ENCODE measurements at regions not wholly inside any gene's neighbourhood (a gene's known extent, or its start where the extent isn't known, plus 50 kb on each side); places are given as distances from the start of the nearest gene placed in this dataset.

DNA sequence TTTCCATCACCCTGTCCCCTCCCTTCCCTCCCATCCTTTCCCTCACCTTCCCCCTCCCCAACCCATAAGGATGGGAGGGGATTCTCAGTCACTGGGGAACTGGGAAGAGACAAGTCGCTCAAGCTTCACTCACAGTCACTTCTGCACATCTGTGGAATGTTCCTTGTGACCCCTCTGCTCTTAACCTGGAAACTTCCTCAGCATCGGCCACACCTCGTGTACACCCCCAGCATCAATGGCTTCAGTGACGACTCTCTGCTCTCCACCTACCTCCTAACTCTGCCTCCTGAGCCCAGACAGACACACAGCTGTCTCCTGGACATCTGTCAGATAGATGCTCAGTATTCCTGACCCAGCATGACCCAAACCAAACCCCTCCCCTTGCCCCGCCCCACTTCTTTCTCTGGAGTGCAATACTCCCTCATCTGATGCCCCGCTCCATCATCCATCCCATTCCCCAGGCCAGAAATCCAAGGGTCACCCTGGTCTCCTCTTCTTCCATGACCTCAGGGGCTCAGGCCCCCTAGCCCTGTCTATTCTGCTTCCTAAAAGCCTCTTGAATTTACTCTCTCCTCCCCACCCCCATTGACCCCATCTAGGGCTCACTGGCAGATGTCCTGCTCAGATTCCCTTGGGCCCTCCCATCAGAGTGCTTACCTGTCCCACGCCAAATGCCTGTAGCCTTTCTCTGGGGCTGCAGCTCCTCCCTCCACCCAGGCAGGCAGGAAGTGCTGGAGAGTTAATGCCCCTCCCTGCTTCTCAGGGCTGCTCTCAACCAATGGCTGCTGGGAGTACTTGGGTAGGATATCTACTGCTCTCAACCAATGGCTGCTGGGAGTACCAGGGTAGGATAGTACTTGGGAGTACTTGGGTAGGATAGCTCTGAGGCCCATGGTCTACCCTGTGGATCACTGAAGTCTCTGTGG, 83.1 kb upstream of the CSF3R start (continued):
- no peak for TF ChIP-seq RFX5 (IDR thresholded peaks at IDR 0.05; ENCODE audit: low read depth, low read length)

DNA sequence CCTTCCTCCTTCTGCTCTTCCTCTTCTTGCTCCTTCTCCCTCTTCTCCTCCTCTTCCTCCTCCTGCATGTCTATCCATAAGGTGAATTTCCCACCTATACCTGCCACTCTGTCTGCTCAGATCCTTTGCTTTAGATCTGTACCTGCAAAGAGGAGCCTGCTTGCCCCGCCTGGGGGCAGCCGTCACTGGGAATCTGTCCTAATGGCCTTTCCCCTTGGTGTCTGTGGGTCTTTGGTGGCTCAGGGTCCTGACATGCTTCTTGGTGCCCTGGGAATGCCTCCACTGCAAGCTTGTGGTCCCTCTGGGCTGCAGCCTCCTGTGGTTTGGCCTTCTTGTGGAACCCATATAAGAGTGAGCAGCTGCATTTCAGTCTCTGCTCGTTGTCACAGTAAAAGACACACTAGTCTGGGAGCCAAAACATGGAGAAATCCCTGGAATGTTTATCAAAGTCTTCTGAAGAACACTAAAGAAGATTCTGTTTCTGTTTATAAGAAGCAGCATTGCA, 79.5 kb upstream of the CSF3R start:
- H2BK20ac ChIP-seq (ENCODE audit: low read depth, low read length): no peak overlapping the region
- WGBS, 2 experiments (ENCODE audit: extremely low coverage in 2 of 2, insufficient read length in 1 of 2): no CpG with 5 or more reads among the region's 3 CpGs
- intact Hi-C loops (cut with micrococcal nuclease): no loop called here
- H3K79me1 ChIP-seq (ENCODE audit: low read depth in 1 of 2, low read length in 2 of 2): no peaks in the 10 kb centered on the region
- DNase-seq (no peak), ATAC-seq (ENCODE audit: low read depth) (no peak)
- no peak overlapping the region for H2AK9ac ChIP-seq (replicated peaks; ENCODE audit: low read depth, low read length, poor library complexity)
- H3K18ac ChIP-seq (ENCODE audit: low read depth, low read length): no peak overlapping the region
- H2BK5ac ChIP-seq (ENCODE audit: low read depth, low read length, poor library complexity, severe bottlenecking): no peak overlapping the region
- in situ Hi-C loops (cut with MboI; ENCODE audit: low sequenced_read_pairs): no loop called here
- no peaks in the 10 kb centered on the region for H3K9me1 ChIP-seq (ENCODE audit: insufficient read depth, low read length)
- TF ChIP-seq MAFK (IDR thresholded peaks at IDR 0.05; ENCODE audit: low read depth, low read length) (no peak), POLR2A (IDR thresholded peaks at IDR 0.05; ENCODE audit: low read depth, low read length) (no peak), CHD1 (IDR thresholded peaks at IDR 0.05; ENCODE audit: low read depth, low read length) (no peak), CEBPB (IDR thresholded peaks at IDR 0.05; ENCODE audit: low read depth, low read length) (no peak), RAD21 (IDR thresholded peaks at IDR 0.05; ENCODE audit: low read length) (no peak), MAZ (IDR thresholded peaks at IDR 0.05; ENCODE audit: borderline replicate concordance, low read depth, low read length) (no peak), MXI1 (IDR thresholded peaks at IDR 0.05; ENCODE audit: borderline replicate concordance, low read depth, low read length) (no peak), BHLHE40 (IDR thresholded peaks at IDR 0.05; ENCODE audit: low read depth, low read length) (no peak)
- TF ChIP-seq, protein P1, sequence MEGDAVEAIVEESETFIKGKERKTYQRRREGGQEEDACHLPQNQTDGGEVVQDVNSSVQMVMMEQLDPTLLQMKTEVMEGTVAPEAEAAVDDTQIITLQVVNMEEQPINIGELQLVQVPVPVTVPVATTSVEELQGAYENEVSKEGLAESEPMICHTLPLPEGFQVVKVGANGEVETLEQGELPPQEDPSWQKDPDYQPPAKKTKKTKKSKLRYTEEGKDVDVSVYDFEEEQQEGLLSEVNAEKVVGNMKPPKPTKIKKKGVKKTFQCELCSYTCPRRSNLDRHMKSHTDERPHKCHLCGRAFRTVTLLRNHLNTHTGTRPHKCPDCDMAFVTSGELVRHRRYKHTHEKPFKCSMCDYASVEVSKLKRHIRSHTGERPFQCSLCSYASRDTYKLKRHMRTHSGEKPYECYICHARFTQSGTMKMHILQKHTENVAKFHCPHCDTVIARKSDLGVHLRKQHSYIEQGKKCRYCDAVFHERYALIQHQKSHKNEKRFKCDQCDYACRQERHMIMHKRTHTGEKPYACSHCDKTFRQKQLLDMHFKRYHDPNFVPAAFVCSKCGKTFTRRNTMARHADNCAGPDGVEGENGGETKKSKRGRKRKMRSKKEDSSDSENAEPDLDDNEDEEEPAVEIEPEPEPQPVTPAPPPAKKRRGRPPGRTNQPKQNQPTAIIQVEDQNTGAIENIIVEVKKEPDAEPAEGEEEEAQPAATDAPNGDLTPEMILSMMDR (conservative IDR thresholded peaks at IDR 0.05; ENCODE audit: low read depth, low read length): no peak
- TF ChIP-seq, protein P2, sequence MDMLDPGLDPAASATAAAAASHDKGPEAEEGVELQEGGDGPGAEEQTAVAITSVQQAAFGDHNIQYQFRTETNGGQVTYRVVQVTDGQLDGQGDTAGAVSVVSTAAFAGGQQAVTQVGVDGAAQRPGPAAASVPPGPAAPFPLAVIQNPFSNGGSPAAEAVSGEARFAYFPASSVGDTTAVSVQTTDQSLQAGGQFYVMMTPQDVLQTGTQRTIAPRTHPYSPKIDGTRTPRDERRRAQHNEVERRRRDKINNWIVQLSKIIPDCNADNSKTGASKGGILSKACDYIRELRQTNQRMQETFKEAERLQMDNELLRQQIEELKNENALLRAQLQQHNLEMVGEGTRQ (IDR thresholded peaks at IDR 0.05; ENCODE audit: low read depth, low read length): no peak
- TF ChIP-seq, protein P3, sequence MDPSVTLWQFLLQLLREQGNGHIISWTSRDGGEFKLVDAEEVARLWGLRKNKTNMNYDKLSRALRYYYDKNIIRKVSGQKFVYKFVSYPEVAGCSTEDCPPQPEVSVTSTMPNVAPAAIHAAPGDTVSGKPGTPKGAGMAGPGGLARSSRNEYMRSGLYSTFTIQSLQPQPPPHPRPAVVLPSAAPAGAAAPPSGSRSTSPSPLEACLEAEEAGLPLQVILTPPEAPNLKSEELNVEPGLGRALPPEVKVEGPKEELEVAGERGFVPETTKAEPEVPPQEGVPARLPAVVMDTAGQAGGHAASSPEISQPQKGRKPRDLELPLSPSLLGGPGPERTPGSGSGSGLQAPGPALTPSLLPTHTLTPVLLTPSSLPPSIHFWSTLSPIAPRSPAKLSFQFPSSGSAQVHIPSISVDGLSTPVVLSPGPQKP (IDR thresholded peaks at IDR 0.05; ENCODE audit: borderline replicate concordance, low read depth, low read length): no peak
- H3K27me3 ChIP-seq (ENCODE audit: control insufficient read depth, insufficient read depth, low read length): no peaks in the 10 kb centered on the region; the same call in none of the 2 replicates
- H3K36me3 ChIP-seq (ENCODE audit: control insufficient read depth, insufficient read depth, low read length): no peaks in the 10 kb centered on the region
- H3K4me1 ChIP-seq (ENCODE audit: control insufficient read depth, insufficient read depth, low read length): no peaks in the 10 kb centered on the region
- H2BK15ac ChIP-seq (ENCODE audit: low read depth, low read length): no peak overlapping the region
- H3K23ac ChIP-seq (ENCODE audit: low read depth, low read length): no peak overlapping the region
- H3K14ac ChIP-seq (replicated peaks; ENCODE audit: low read depth, low read length): no peak overlapping the region
- no peak overlapping the region for H3K56ac ChIP-seq (ENCODE audit: extremely low read depth, insufficient read depth, low read length)
- H3K27ac ChIP-seq (ENCODE audit: insufficient read depth, low read length): no peak overlapping the region
- H2AK5ac ChIP-seq (ENCODE audit: low read depth, low read length): no peak overlapping the region
- H4K20me1 ChIP-seq (ENCODE audit: insufficient read depth, low read length): no peaks in the 10 kb centered on the region
- H2AFZ ChIP-seq (replicated peaks; ENCODE audit: low read length, poor library complexity): no peak overlapping the region
- H3K4ac ChIP-seq (ENCODE audit: low read depth, low read length): no peak overlapping the region
- no peak overlapping the region for H4K5ac ChIP-seq (ENCODE audit: low read depth, low read length)
- BruUV-seq (replicated peaks): no TSS peak
- no peak overlapping the region for H3K4me2 ChIP-seq (ENCODE audit: low read depth, low read length)
- dilution Hi-C loops (cut with HindIII; ENCODE audit: low sequenced_read_pairs, unreplicated experiment): no loop called here
- POLR2A ChIA-PET (ENCODE audit: unreplicated experiment): no interaction called here
- H3K9me3 ChIP-seq (ENCODE audit: control insufficient read depth, insufficient read depth, low read length): no peaks in the 10 kb centered on the region
- no peak overlapping the region for H4K8ac ChIP-seq (ENCODE audit: low read depth in 2 of 2, low read length in 2 of 2)
- H3K9ac ChIP-seq (ENCODE audit: low read depth, low read length): no peak overlapping the region
- CTCF ChIA-PET: no interaction called here
- H3K4me3 ChIP-seq (ENCODE audit: insufficient read depth, low read depth, low read length): no peak overlapping the region
- H4K91ac ChIP-seq (ENCODE audit: insufficient read depth, low read depth, low read length): no peak overlapping the region
- H2BK120ac ChIP-seq (ENCODE audit: low read depth, low read length): no peak overlapping the region

All from IMR-90 (cell line).